Nephron progenitor cell (in vitro differentiated cells): ENCODE measurements at regions not wholly inside any gene's neighbourhood (a gene's known extent, or its start where the extent isn't known, plus 50 kb on each side); places are given as distances from the start of the nearest gene placed in this dataset.

Experiments
- DNase-seq: peaks from one replicate; pipeline ENCODE4 v3.0.0; 2021
- H3K27ac Mint-ChIP-seq: 2 replicates; pipeline ENCODE4 v1.8.0; 2021; ENCODE audit warnings: mild to moderate bottlenecking, moderate library complexity, mixed read lengths
- H3K27me3 Mint-ChIP-seq: 2 replicates; pipeline ENCODE4 v1.8.0; 2021; ENCODE audit warnings: mild to moderate bottlenecking, low read depth, mixed read lengths; ENCODE audit not compliant: poor library complexity
- H3K36me3 Mint-ChIP-seq: 2 replicates; pipeline ENCODE4 v1.8.0; 2021; ENCODE audit warnings: low read depth, mixed read lengths
- H3K4me1 Mint-ChIP-seq: 2 replicates; pipeline ENCODE4 v1.8.0; 2021; ENCODE audit warnings: mixed read lengths
- H3K4me3 Mint-ChIP-seq: 2 replicates; pipeline ENCODE4 v1.8.0; 2021; ENCODE audit warnings: mild to moderate bottlenecking, moderate library complexity, mixed read lengths
- H3K9me3 Mint-ChIP-seq: 2 replicates; pipeline ENCODE4 v1.8.0; 2021; ENCODE audit warnings: mild to moderate bottlenecking, moderate library complexity, mixed read lengths
- CTCF ChIP-seq: fragments of 200-600 bp; sonication (generic); IDR thresholded peaks from 2 replicates; pipeline ENCODE4 v1.5.0; 2021; ENCODE audit warnings: antibody characterized with exemption

GRCh38 chr2:119049968-119050704 is 108.1 kb downstream of the MARCO start:
- Mint-ChIP-seq H3K9me3 (peaks cover 11% of the 10 kb centered on the region), H3K4me3 (no peak overlapping the region), H3K4me1 (peaks cover 17% of the 10 kb centered on the region), H3K27ac (peak overlapping the region; percentile 52), H3K27me3 (peaks cover 43% of the 10 kb centered on the region), H3K36me3 (no peaks in the 10 kb centered on the region)
- DNase-seq, result peak; percentile 17
- TF ChIP-seq CTCF, result no peak
